ENCODE measurements at regions not wholly inside any gene's neighbourhood (a gene's known extent, or its start where the extent isn't known, plus 50 kb on each side); places are given as distances from the start of the nearest gene placed in this dataset.

- no peak for DNase-seq (ENCODE audit: insufficient read length, low spot score, missing footprints)
- Histone ChIP-seq H3K27ac (ENCODE audit: low read depth, low read length) (no peak overlapping the region), H3K4me2 (ENCODE audit: insufficient read depth, low read length) (no peak overlapping the region), H2AFZ (ENCODE audit: low read length) (no peak overlapping the region), H3K4me1 (ENCODE audit: insufficient read depth, low read length) (no peaks in the 10 kb centered on the region), H3K36me3 (ENCODE audit: insufficient read depth, low read length) (no peaks in the 10 kb centered on the region), H3K79me2 (ENCODE audit: insufficient read depth, low read length) (no peaks in the 10 kb centered on the region), H4K20me1 (ENCODE audit: insufficient read depth, low read length) (no peaks in the 10 kb centered on the region), H3K4me3 (ENCODE audit: insufficient read depth, low read length) (no peak overlapping the region), H3K27me3 (ENCODE audit: insufficient read depth, low read length) (no peaks in the 10 kb centered on the region), H3K9me3 (ENCODE audit: low read depth, low read length) (peaks cover 8% of the 10 kb centered on the region)
- no peak for TF ChIP-seq CTCF (IDR thresholded peaks at IDR 0.05; ENCODE audit: extremely low read depth, low read depth, low read length)
These were observed 274.3 kb downstream of the RPL10L start for GRCh38 chr14:46377305-46377704.

DNA sequence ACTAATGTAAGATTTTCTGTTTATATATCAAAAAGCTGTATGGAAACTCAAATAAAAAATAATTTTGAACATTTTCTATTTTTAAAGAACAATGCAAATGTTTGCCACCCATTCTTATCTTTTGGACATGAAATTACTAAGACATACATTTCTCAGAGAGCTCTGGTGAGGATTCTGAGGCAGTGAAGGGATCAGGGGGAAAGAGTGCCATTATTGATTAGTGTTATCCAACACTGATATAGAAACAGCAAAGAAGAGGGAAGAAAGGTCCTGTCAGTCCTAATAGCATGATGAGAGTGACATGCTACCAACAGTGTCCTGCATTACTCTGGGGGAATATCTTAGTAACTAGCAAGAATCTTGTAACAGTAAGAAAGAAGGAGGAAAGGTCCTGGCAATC, 282.2 kb downstream of the RPL10L start:
- no peak for DNase-seq (ENCODE audit: insufficient read length, low spot score, missing footprints)
- H3K27ac ChIP-seq (ENCODE audit: low read depth, low read length) = no peak overlapping the region
- H3K4me1 ChIP-seq (ENCODE audit: insufficient read depth, low read length) = no peaks in the 10 kb centered on the region
- peaks cover 7% of the 10 kb centered on the region for H3K9me3 ChIP-seq (ENCODE audit: low read depth, low read length)
- no peak overlapping the region for H3K4me3 ChIP-seq (ENCODE audit: insufficient read depth, low read length)
- no peak overlapping the region for H3K4me2 ChIP-seq (ENCODE audit: insufficient read depth, low read length)
- no peaks in the 10 kb centered on the region for H4K20me1 ChIP-seq (ENCODE audit: insufficient read depth, low read length)
- no peaks in the 10 kb centered on the region for H3K36me3 ChIP-seq (ENCODE audit: insufficient read depth, low read length)
- no peak for TF ChIP-seq CTCF (IDR thresholded peaks at IDR 0.05; ENCODE audit: extremely low read depth, low read depth, low read length)
- H3K79me2 ChIP-seq (ENCODE audit: insufficient read depth, low read length) = no peaks in the 10 kb centered on the region
- no peaks in the 10 kb centered on the region for H3K27me3 ChIP-seq (ENCODE audit: insufficient read depth, low read length)
- H2AFZ ChIP-seq (ENCODE audit: low read length) = no peak overlapping the region

GRCh38 chr14:46368275-46368674, 283.3 kb downstream of the RPL10L start:
- Histone ChIP-seq H3K27ac (ENCODE audit: low read depth, low read length) (no peak overlapping the region), H3K4me1 (ENCODE audit: insufficient read depth, low read length) (no peaks in the 10 kb centered on the region), H3K9me3 (ENCODE audit: low read depth, low read length) (peaks cover 10% of the 10 kb centered on the region), H2AFZ (ENCODE audit: low read length) (no peak overlapping the region), H3K4me2 (ENCODE audit: insufficient read depth, low read length) (no peak overlapping the region), H3K27me3 (ENCODE audit: insufficient read depth, low read length) (no peaks in the 10 kb centered on the region), H4K20me1 (ENCODE audit: insufficient read depth, low read length) (no peaks in the 10 kb centered on the region), H3K4me3 (ENCODE audit: insufficient read depth, low read length) (no peak overlapping the region), H3K79me2 (ENCODE audit: insufficient read depth, low read length) (no peaks in the 10 kb centered on the region), H3K36me3 (ENCODE audit: insufficient read depth, low read length) (no peaks in the 10 kb centered on the region)
- DNase-seq (ENCODE audit: insufficient read length, low spot score, missing footprints) = no peak
- no peak for TF ChIP-seq CTCF (IDR thresholded peaks at IDR 0.05; ENCODE audit: extremely low read depth, low read depth, low read length)

GRCh38 chr14:46352844-46353243, 298.7 kb downstream of the RPL10L start:
- H3K36me3 ChIP-seq (ENCODE audit: insufficient read depth, low read length) = no peaks in the 10 kb centered on the region
- TF ChIP-seq CTCF (IDR thresholded peaks at IDR 0.05; ENCODE audit: extremely low read depth, low read depth, low read length) = no peak
- no peaks in the 10 kb centered on the region for H4K20me1 ChIP-seq (ENCODE audit: insufficient read depth, low read length)
- no peak for DNase-seq (ENCODE audit: insufficient read length, low spot score, missing footprints)
- H2AFZ ChIP-seq (ENCODE audit: low read length) = no peak overlapping the region
- H3K4me1 ChIP-seq (ENCODE audit: insufficient read depth, low read length) = no peaks in the 10 kb centered on the region
- H3K79me2 ChIP-seq (ENCODE audit: insufficient read depth, low read length) = no peaks in the 10 kb centered on the region
- no peaks in the 10 kb centered on the region for H3K27me3 ChIP-seq (ENCODE audit: insufficient read depth, low read length)
- no peak overlapping the region for H3K4me2 ChIP-seq (ENCODE audit: insufficient read depth, low read length)
- H3K4me3 ChIP-seq (ENCODE audit: insufficient read depth, low read length) = no peak overlapping the region
- no peaks in the 10 kb centered on the region for H3K9me3 ChIP-seq (ENCODE audit: low read depth, low read length)
- no peak overlapping the region for H3K27ac ChIP-seq (ENCODE audit: low read depth, low read length)
